ENCODE measurements at regions not wholly inside any gene's neighbourhood (a gene's known extent, or its start where the extent isn't known, plus 50 kb on each side); places are given as distances from the start of the nearest gene placed in this dataset.

- H3K27ac ChIP-seq: no peak overlapping the region
- TF ChIP-seq CTCF (IDR thresholded peaks at IDR 0.05): no peak
- no peak overlapping the region for H3K9ac ChIP-seq
- H3K4me1 ChIP-seq: no peaks in the 10 kb centered on the region
- H3K27me3 ChIP-seq (ENCODE audit: control insufficient read depth, insufficient read depth, low read length): no peaks in the 10 kb centered on the region
- H3K79me2 ChIP-seq: no peaks in the 10 kb centered on the region
- no peaks in the 10 kb centered on the region for H3K9me3 ChIP-seq (ENCODE audit: control insufficient read depth, low read length)
- H2AFZ ChIP-seq: no peak overlapping the region
- no peaks in the 10 kb centered on the region for H3K36me3 ChIP-seq (ENCODE audit: control insufficient read depth, insufficient read depth, low read length)
- no peak overlapping the region for H3K4me3 ChIP-seq (ENCODE audit: low read depth, low read length)
- H3K4me2 ChIP-seq (ENCODE audit: low read length): no peak overlapping the region
Observed at GRCh38 chr4:106694232-106694631, 325.7 kb upstream of the GIMD1 start.

GRCh38 chr4:106691749-106692148 lies 323.2 kb upstream of the GIMD1 start:
- no peaks in the 10 kb centered on the region for H3K4me1 ChIP-seq
- H3K9ac ChIP-seq: no peak overlapping the region
- H3K79me2 ChIP-seq: no peaks in the 10 kb centered on the region
- no peaks in the 10 kb centered on the region for H3K9me3 ChIP-seq (ENCODE audit: control insufficient read depth, low read length)
- no peak overlapping the region for H3K4me3 ChIP-seq (ENCODE audit: low read depth, low read length)
- no peaks in the 10 kb centered on the region for H3K27me3 ChIP-seq (ENCODE audit: control insufficient read depth, insufficient read depth, low read length)
- no peak for TF ChIP-seq CTCF (IDR thresholded peaks at IDR 0.05)
- H3K27ac ChIP-seq: no peak overlapping the region
- H3K4me2 ChIP-seq (ENCODE audit: low read length): no peak overlapping the region
- no peak overlapping the region for H2AFZ ChIP-seq
- no peaks in the 10 kb centered on the region for H3K36me3 ChIP-seq (ENCODE audit: control insufficient read depth, insufficient read depth, low read length)

- no peak overlapping the region for H3K4me3 ChIP-seq (ENCODE audit: low read depth, low read length)
- H3K9me3 ChIP-seq (ENCODE audit: control insufficient read depth, low read length): no peaks in the 10 kb centered on the region
- no peaks in the 10 kb centered on the region for H3K79me2 ChIP-seq
- H3K4me1 ChIP-seq: no peaks in the 10 kb centered on the region
- H3K4me2 ChIP-seq (ENCODE audit: low read length): no peak overlapping the region
- TF ChIP-seq CTCF (IDR thresholded peaks at IDR 0.05): no peak
- no peaks in the 10 kb centered on the region for H3K36me3 ChIP-seq (ENCODE audit: control insufficient read depth, insufficient read depth, low read length)
- H3K27me3 ChIP-seq (ENCODE audit: control insufficient read depth, insufficient read depth, low read length): no peaks in the 10 kb centered on the region
- H3K9ac ChIP-seq: no peak overlapping the region
- no peak overlapping the region for H2AFZ ChIP-seq
- H3K27ac ChIP-seq: no peak overlapping the region
Observed at GRCh38 chr4:106690487-106690886, 321.9 kb upstream of the GIMD1 start.

GRCh38 chr4:106687026-106687425 lies 318.4 kb upstream of the GIMD1 start:
- Histone ChIP-seq H3K79me2 (no peaks in the 10 kb centered on the region), H3K4me3 (ENCODE audit: low read depth, low read length) (no peak overlapping the region), H3K4me1 (no peaks in the 10 kb centered on the region), H3K4me2 (ENCODE audit: low read length) (no peak overlapping the region), H3K9ac (no peak overlapping the region), H3K27ac (no peak overlapping the region), H2AFZ (no peak overlapping the region), H3K27me3 (ENCODE audit: control insufficient read depth, insufficient read depth, low read length) (no peaks in the 10 kb centered on the region), H3K9me3 (ENCODE audit: control insufficient read depth, low read length) (no peaks in the 10 kb centered on the region), H3K36me3 (ENCODE audit: control insufficient read depth, insufficient read depth, low read length) (no peaks in the 10 kb centered on the region)
- TF ChIP-seq CTCF (IDR thresholded peaks at IDR 0.05): no peak

GRCh38 chr4:106681381-106681921 lies 312.9 kb upstream of the GIMD1 start:
- TF ChIP-seq CTCF (IDR thresholded peaks at IDR 0.05): no peak
- no peaks in the 10 kb centered on the region for H3K9me3 ChIP-seq (ENCODE audit: control insufficient read depth, low read length)
- H3K27me3 ChIP-seq (ENCODE audit: control insufficient read depth, insufficient read depth, low read length): no peaks in the 10 kb centered on the region
- no peaks in the 10 kb centered on the region for H3K79me2 ChIP-seq
- H3K4me2 ChIP-seq (ENCODE audit: low read length): no peak overlapping the region
- H3K9ac ChIP-seq: no peak overlapping the region
- H3K27ac ChIP-seq: no peak overlapping the region
- no peak overlapping the region for H2AFZ ChIP-seq
- no peak overlapping the region for H3K4me3 ChIP-seq (ENCODE audit: low read depth, low read length)
- H3K4me1 ChIP-seq: no peaks in the 10 kb centered on the region
- H3K36me3 ChIP-seq (ENCODE audit: control insufficient read depth, insufficient read depth, low read length): no peaks in the 10 kb centered on the region

All from parathyroid adenoma (tissue), 2 donors.